GM18502 (cell line): ENCODE measurements at regions not wholly inside any gene's neighbourhood (a gene's known extent, or its start where the extent isn't known, plus 50 kb on each side); places are given as distances from the start of the nearest gene placed in this dataset.

Source experiments
- ATAC-seq: cut with Tn5 transposase; IDR thresholded peaks from one replicate; pipeline ENCODE4 v1.9.1; 2021; ENCODE audit warnings: mild to moderate bottlenecking; ENCODE audit not compliant: unreplicated experiment, poor library complexity

DNA sequence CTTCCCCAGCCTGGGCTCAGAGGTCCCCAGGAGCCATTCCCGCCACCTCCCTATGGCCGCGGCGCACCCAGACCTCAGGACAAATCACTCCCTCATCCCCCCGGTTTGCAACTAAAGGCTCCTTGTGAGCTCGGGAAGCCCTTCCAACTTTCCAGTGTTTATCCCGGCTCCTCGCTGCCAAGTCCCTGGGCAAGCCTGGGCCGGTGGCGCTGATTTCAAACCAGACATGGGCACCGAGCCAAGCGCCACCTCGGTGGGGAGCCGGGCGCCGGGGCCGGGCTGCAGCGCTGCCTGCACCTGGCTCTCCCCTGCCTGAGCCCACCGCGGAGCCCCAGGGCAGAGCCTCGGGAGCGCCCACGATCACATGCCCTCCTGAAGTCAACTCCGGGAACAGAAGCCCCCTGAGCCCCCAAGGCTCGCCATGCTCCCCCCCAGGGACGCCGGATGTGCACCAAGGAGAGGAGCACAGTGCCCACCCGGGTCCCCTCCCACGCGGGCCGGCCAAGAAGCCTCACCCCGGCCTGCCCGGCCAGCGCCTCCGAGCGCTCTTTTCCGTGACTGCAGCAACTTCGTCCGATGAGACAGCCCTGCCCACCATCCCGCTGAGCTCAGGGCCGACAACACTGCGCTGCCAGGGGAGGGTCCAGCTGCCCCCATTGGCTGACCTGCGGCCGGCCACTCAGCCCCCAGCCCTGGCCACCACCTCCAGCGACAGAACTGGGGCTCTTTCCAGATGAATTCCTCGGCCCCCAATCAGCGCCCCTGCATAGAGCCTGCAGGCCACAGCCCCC, 50.0 kb downstream of the NCOR2 start:
- no peak for ATAC-seq

DNA sequence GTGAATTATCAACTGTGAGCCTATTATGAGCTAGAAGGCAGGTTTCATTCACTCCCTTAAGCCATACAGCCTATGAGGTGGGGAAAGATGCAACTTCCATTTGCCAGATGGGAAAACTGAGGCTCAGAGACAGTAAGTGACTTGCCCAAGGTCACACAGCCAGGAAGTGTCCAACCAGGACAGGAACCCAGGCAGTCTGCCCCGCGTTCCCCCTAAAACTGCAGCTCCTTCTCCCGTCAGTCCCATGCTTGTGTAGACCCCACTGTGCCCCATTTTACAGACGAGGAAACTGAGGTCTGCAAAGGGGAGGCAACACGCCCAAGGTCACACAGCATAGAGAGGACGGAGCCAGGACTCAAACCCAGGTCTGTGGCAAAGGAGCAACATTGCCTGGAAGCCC, 50.6 kb downstream of the NCOR2 start:
- no peak for ATAC-seq

DNA sequence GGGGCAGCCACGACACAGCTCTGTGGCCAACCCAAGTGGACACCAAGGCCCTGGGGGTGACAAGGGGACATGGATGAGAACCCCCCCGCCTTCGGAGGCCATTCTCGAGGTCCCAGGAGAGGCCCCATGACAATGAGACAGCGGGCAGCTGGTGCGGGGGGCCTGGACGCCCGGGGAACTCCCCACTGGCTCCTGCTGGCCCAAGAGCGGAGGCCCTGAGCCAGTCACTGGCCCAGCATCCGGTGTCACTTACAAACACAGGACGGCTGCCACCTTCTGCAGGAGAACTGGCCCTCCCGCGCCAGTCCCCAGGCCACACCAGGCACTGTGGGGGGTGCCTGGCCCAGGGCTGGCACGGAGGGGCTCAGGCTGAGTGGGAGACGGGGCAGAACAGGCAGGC, 51.4 kb downstream of the NCOR2 start:
- no peak for ATAC-seq

DNA sequence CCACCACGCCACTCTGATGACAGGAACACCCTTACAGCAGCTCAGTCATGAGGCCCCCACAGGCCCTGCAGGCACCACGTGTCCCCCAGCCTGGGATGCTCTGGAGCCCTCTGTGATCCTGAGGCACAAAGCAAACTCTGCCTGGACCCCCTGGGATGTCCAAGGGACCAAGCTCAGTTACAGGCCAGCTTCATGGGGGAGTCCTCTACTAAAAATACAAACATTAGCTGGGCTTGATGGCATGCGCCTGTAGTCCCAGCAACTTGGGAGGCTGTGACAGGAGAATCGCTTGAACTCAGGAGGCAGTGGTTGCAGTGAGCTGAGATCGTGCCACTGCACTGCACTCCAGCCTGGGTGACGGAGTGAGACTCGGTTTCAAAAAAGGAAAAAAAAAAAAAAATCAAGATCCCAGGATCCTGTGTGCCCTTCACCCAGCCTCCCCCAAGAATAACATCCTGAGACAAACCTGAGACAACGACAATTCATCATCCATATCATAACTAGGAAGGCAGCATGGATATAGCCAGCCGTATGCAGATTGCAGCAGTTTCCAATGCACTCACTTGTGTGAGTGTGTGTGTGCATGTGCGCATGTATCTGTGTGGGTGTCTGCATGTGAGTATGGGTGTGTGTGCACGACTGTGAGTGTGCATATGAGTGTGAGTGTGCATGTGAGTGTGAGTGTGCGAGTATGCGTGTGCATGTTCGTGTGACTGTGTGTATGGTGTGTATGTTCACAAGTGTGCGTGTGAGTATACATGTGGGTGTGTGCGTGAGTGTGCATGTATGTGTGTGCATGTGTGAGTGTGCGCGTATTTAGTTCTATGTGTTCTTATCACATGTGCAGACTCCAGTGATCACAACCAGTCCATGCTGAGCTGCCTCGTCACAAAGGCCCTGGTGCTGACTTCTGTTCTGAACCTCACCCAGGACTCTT, 52.1 kb downstream of the NCOR2 start:
- no peak for ATAC-seq

DNA sequence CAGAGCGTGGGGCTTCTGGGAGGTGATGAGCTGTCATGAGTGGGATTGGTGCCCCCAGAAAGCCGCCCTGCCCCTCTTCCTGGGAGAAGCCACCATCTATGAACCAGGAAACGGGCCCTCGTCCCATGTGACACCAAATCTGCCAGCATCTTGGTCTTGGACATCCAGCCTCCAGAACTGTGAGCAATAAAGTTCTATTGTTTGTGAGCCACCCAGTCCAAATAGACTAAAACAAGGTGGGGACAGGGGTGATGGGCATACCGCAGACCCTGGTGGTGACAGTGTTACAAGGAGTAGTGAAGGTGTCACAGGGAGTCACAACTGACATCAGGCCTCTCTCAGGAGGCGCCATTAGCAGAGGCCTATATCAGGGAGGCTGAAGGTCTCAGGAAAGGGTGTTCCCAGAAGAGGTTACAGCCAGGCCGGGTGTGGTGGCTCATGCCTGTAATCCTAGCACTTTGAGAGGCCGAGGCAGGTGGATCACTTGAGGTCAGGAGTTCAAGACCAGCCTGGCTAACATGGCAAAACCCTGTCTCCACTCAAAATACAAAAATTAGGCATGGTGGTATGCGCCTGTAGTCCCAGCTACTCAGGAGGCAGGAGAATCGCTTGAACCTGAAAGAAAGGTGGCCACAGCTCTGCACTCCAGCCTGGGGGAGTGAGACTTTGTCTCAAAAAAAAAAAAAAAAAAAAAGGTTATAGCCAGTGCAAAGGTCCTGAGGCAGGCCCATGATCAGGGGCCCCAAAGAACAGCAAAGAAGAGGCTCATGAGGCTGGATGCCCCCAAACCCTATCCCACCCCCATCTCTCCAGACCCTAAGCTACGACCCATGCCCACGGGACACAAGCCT, 53.0 kb downstream of the NCOR2 start:
- no peak for ATAC-seq

DNA sequence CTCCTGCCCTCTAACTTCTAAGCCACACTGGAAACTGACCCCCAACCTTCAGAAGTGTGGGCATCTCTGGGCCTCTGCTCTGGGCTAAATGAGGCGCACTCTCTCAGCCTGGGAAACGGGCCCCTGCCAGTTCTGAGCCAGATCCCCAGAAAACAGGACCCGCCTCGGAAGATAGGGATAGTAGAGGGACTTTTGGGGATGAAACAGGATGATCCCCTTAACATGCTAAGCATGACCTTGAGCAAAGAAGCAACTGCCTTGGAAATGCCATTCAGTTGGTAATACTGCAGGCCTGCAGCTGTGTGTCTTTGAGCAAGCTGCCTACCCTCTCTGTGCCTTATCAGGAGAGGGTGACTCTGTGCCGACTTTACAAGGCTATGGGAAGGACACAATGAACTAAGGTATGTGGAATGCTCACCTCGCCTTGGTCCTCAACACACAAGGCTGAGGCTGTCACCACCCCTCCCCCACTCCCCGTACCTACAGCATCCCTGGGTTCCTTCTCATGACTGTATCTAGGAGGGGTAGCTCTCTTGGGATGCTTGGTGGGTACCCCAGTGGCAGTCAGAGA, 54.0 kb downstream of the NCOR2 start:
- ATAC-seq: no peak

DNA sequence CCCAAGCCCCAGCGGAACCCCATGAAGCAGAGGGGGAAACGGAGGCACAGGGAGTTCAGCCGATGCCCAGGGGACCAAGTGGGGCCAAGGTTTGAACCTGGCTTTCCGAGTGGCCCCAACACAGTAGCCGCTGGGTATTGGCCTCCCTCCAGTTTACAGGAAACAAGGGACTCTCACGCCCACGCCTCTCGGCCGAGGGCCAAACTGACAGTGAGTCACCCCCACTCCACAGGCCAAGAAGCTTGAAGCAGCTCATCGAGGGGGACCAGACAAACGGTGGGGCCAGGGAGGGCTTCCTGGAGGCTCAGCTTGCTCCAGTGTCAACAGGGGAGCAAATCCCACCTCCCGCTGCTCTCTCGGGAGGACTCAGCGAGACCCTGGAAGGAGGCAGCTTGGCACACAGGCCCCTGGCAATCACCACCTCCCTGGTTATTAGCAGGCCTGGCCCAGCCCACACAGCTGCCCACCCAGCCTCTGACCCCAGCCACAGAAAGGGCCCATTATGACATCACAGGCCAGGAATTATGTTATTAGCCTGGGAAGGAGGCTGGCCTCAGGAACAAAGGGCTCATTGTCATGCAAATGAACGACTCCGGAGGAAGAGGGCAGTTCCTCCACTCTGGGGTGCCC, 54.6 kb downstream of the NCOR2 start:
- ATAC-seq: no peak

DNA sequence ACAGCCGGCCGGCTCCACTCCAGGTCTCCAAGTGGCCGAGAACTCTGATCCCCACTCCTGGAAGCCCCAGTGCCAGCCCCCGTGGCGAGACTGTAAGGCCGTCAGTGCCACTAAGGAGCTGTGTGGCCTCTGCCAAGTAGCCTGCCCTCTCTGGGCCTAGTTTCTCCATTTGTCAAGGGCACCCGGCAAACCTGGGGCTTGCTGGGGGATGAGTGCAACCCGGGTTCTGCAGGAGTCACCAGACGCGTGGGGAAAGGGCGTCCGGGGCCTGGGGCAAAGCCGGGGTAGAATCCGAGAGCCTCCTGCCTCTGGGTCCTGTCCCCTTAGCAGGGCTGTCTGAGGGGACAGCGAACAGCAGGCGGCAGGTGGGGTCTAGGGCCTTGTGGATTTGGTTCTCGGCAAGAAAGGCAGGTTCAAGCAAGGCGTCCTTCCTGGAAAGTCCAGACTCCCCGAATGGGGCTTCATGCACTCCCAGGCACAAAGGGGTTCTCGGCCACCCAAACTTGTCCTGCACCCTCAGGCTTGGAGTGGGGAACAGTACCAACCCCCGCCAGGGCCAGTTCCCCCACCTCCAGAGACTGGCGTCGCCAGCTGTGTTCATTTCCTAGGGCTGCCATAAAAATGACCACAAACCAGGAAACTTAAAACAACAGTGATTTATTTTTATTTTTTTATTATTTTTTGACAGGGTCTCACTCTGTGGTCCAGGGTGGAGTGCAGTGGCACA, 56.0 kb downstream of the NCOR2 start:
- no peak for ATAC-seq

DNA sequence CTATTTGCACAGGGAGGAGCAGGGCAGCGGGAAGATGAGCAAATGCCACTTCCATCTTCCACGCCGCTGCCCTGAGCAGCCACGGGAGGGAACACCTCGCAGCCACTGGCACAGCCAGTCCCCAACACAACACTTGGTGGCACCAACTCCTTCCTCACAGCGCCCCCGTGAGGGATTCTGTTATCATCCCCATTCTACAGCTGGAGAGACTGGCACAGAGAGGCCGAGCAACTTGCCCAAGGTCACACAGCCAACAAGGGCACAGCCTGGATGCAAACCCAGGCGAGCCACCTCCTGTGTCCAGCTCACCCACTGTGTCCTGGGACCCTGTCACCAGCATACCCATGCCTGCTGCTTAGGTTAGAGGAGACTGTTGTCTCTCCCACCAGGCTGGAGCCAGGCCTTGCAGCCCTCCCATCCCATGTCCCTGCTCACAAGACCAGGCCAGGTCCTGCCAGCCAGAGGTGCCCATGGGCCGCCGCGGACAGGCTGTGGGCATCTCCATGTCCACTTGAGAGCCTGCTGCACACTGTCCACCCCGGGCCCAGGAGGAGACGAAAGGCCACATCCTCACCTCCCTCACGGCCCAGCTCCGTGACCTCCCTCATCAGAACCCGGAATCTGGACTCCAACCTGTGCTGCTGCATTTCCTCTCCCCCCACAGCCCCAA, 57.0 kb downstream of the NCOR2 start:
- ATAC-seq: no peak

DNA sequence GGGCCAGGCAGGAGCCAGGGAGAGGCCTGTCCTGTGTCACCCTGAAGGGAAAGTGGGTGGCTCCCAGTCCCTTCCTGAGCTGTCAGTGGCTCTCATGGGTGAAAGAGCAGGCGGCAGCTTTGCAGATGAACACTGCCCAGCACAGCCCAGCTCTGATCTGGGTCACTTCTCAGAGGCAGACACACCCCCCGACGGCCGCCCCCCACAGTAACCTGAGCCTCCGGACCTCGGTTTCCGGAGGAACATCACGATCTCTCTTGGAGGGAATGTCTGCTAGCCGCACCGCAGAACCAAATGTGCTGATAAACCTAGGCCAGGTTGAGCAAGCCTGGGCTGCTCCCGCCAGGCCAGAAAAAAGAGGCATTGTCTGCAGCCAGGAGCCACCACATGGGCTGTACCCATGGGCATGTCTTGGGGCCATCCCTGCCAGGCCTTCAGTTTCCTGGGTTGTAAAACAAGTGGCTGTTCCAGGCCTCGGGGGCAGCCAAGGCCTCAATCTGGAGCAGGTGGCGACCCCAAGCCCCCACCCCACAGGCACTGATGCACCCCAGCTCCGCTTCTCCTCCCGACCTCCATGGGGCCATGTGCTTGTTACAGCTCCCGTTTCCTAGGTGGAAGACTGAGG, 57.6 kb downstream of the NCOR2 start:
- ATAC-seq: no peak

DNA sequence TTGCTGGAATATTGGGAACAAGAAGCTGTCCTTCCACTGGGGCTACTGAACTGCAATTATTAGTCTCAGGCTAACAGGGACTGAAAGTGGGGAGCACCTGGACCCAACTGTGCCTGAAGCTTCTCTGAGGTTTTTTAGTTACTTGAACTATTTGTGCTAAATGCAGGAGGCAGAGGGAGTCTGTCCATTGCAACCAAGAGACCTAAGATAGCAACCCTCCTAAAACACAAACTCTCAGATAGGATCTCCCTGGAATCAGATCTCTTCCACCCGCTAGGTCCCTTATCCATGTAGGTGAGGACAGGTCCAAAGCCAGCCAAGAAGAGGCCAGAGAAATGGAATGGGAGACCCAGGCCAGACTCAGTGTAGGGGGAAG, 58.1 kb downstream of the NCOR2 start:
- no peak for ATAC-seq

DNA sequence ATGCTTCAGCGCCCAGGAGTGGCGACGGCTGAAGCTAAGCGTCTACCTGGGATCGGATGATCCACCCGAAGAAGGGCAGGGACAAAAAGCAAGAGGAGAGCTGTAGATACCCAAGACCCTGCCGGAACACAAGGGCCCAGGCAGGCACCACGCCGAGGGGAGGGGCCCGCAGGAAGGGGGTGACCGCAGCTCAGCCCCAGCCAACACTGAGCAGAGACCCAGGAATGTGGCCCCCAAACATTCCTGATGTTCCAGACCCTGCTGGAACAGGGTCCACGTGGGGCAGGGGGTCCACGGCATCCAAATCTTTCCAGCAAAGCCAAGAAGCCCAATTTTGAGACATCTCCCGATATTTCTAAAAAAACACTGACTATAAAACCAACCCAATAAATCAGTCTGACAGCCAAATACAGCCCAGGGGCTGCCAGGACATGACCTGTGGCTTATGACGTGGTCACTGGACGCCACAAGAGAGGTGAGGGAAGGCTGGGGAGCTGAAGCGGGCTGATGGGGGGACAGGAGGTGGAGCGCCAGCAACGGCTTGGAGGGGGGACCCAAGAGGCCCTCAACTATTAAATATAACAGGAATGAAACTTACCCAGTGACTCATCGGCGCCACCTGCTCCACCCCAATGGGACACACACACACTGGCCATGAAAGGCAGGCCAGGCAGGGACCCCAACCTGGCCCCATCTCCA, 58.9 kb downstream of the NCOR2 start:
- no peak for ATAC-seq

DNA sequence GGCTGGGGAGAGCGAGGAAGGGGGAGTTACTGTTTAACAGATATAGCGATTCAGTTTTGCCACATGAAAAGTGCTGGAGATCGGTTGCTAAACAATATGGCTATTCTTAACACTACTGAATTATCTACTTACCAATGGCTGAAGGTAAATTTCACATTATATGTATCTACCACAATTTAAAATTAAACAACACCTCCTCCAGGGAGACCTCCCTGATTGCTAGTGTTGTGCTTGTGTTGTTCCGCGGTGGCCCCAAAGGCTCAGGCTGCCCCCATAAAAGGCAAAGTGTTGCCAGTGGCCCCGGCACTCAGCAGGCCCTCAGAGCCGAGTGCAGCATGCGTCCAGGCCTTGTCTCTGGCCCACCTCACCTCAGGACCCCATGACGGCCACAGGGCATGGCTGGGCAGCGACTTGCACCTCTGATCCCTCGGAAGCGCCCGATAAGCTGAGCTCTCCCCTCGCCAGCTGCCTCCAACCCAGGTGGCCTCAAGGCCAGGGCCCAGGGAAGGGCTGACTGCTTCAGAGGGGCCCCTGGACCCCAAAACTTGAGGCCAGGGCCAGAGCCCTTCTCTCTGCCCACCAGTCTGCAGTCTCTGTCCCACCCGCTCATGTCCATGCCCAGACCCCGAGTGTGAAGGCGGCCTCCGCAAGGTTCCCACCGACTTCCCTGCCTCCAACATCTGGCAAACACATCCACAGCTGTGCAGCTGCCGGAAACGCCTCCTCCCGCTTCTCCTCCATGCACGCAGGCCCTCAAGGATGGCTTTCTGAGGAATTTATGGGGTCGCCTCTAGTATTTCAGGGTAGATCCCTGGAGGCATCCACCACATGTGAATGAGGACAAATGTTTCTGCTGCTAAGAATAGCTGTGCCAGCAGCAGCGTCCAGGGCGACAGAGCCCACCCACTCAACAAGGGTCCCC, 60.0 kb downstream of the NCOR2 start:
- no peak for ATAC-seq

DNA sequence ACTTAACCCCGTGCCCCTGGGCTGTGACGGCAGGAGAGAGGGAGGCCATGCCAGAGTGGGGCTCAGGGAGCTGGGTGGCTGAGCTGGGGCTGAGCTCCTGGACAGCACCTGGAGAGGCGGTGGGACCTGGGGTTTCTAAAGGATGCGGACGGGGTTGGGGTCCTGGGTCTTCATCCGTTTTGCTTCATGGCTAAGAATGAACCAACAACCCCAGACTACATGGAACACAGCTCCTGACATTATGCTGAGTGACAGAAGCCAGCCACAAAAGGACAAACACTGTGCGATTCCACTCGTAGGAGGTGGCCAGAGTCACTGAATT, 60.6 kb downstream of the NCOR2 start:
- ATAC-seq: no peak

DNA sequence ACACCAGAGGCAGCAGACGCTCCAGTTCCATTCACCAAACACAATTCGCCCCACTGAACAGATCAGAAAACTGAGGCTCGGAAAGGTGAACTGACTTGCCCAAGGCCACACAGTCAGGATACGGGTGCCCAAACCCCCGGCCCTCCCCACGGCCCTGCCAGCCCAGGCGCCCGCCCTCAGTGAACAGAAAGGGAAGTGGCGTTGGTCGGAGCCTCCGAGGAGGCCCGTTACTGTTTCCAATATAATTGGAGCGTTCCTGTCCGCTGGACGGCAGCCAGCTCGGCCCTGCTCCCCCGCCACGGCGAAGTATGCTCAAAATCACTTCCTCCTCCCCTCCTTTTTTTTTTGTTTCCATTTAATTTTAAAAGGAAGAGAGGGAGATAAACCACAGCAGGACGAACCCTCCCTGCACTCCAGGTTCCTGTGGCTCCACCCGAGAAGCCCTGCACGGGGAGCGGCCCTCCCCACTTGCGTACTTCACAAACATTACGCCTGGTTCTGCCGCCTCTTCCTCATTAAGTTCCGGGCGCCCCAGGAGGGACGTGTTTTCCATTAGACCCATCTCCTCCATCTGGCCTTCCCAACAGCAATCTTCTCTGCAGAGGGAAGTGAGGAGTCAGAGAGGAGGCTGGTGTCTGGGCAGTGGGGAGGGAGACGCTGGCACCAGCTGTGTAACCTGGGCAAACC, 61.1 kb downstream of the NCOR2 start:
- no peak for ATAC-seq
